22Rv1 (cell line): ENCODE measurements at regions not wholly inside any gene's neighbourhood (a gene's known extent, or its start where the extent isn't known, plus 50 kb on each side); places are given as distances from the start of the nearest gene placed in this dataset.

Experiments used
- ZFX ChIP-seq: fragments of 450-650 bp; IDR thresholded peaks from 2 replicates; pipeline ENCODE4 v1.6.1; 2017; ENCODE audit warnings: antibody characterized with exemption, borderline replicate concordance
- TF ChIP-seq, protein P1 (sequence below): fragments of 450-650 bp; IDR thresholded peaks from 2 replicates; pipeline ENCODE4 v1.5.1; 2017; ENCODE audit warnings: mild to moderate bottlenecking

DNA sequence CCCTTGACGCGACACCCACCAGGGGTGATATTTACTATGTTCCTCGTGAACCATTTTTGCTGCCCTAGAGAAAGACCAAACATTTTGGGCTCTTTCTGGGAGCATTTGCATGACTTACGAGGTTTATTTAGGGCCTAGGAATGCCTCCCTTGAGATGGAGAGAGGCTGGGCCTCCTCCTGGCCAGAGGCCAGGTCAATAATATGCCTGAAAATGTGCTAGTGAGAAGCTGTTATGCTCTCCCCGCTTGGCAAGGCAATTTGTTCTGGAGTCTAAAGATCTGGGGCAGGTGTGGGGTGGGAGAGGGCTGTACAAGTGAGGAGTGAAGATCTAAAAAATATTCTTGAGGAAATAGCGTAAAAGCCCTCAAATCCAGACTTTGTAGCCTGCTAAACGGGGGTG lies 587.3 kb upstream of the CDH5 start:
- TF ChIP-seq, protein P1, sequence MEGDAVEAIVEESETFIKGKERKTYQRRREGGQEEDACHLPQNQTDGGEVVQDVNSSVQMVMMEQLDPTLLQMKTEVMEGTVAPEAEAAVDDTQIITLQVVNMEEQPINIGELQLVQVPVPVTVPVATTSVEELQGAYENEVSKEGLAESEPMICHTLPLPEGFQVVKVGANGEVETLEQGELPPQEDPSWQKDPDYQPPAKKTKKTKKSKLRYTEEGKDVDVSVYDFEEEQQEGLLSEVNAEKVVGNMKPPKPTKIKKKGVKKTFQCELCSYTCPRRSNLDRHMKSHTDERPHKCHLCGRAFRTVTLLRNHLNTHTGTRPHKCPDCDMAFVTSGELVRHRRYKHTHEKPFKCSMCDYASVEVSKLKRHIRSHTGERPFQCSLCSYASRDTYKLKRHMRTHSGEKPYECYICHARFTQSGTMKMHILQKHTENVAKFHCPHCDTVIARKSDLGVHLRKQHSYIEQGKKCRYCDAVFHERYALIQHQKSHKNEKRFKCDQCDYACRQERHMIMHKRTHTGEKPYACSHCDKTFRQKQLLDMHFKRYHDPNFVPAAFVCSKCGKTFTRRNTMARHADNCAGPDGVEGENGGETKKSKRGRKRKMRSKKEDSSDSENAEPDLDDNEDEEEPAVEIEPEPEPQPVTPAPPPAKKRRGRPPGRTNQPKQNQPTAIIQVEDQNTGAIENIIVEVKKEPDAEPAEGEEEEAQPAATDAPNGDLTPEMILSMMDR, result no peak
- no peak for TF ChIP-seq ZFX
